ENCODE measurements at regions not wholly inside any gene's neighbourhood (a gene's known extent, or its start where the extent isn't known, plus 50 kb on each side); places are given as distances from the start of the nearest gene placed in this dataset.
A peak's percentile ranks its signal among the peaks of the same experiment; 100 is the strongest.
"Not testable (repeated sequence)": the region's sequence is repeated elsewhere in the genome, so short reads cannot be mapped to it uniquely, and the experiment has no call there.

DNA sequence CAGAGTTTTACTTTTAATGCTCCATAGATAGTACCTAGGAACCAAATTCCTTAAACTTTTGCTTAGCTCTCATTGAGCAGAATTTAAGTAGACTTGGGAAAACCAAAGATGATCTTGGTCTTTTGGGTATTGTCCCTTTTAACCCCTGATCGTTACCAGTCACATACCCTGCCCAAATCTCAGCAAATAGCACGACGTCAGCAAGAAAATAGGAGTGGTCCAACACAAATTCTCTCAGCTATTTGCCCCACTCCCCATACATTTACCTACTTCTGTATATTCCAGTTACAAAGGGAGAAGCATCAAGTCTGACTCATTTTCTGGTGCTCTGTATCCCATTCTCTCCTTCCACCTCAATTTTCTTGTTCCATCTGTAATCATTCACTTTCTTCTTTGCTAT, 387.3 kb downstream of the CCDC85A start:
- Histone ChIP-seq H3K4me3 (ENCODE audit: low read length) (no peak overlapping the region), H3K36me3 (ENCODE audit: control insufficient read depth, insufficient read depth, low read length, severe bottlenecking) (no peaks in the 10 kb centered on the region), H3K27me3 (replicated peaks; ENCODE audit: control insufficient read depth, insufficient read depth, low read length) (no peaks in the 10 kb centered on the region), H3K9ac (ENCODE audit: low read length) (no peak overlapping the region), H3K4me1 (ENCODE audit: control insufficient read depth, insufficient read depth, low read length) (no peaks in the 10 kb centered on the region), H3K9me3 (ENCODE audit: control insufficient read depth, low read length) (peaks cover 4% of the 10 kb centered on the region)
- DNase-seq (ENCODE audit: low read depth): no peak

DNA sequence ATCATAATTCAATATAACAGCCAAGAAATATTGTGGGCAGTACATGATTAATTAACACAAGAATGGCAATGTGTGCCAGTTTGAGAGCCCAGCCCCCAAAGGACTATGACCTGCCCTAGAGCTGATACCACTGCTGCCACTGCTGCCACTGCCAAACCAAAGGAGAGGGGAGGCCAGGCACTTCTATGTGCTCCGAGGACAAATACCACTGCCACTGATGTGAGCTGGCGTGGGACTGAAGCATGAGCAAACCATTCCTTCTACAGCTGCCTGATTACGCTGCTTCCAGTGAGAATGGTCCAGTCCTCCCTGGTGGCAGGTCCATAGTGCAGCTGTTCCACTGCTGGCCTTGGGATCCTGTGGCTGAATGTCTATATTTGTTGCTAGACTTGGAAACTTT, 392.2 kb downstream of the CCDC85A start:
- Histone ChIP-seq H3K9ac (ENCODE audit: low read length) (no peak overlapping the region), H3K4me3 (ENCODE audit: low read length) (no peak overlapping the region), H3K4me1 (ENCODE audit: control insufficient read depth, insufficient read depth, low read length) (peaks cover 10% of the 10 kb centered on the region), H3K36me3 (ENCODE audit: control insufficient read depth, insufficient read depth, low read length, severe bottlenecking) (no peaks in the 10 kb centered on the region), H3K27me3 (replicated peaks; ENCODE audit: control insufficient read depth, insufficient read depth, low read length) (no peaks in the 10 kb centered on the region), H3K9me3 (ENCODE audit: control insufficient read depth, low read length) (peaks cover 18% of the 10 kb centered on the region)
- no peak for DNase-seq (ENCODE audit: low read depth)

GRCh38 chr2:56580242-56580641, 396.5 kb downstream of the CCDC85A start:
- H3K9ac ChIP-seq (ENCODE audit: low read length): no peak overlapping the region
- peak; percentile 75 for DNase-seq (ENCODE audit: low read depth)
- no peaks in the 10 kb centered on the region for H3K27me3 ChIP-seq (replicated peaks; ENCODE audit: control insufficient read depth, insufficient read depth, low read length)
- H3K36me3 ChIP-seq (ENCODE audit: control insufficient read depth, insufficient read depth, low read length, severe bottlenecking): no peaks in the 10 kb centered on the region
- peaks cover 18% of the 10 kb centered on the region for H3K9me3 ChIP-seq (ENCODE audit: control insufficient read depth, low read length)
- no peak overlapping the region for H3K4me3 ChIP-seq (ENCODE audit: low read length)
- peaks cover 10% of the 10 kb centered on the region for H3K4me1 ChIP-seq (ENCODE audit: control insufficient read depth, insufficient read depth, low read length)

GRCh38 chr2:56582570-56582969, 398.8 kb downstream of the CCDC85A start:
- Histone ChIP-seq H3K9me3 (ENCODE audit: control insufficient read depth, low read length) (peaks cover 8% of the 10 kb centered on the region), H3K4me1 (ENCODE audit: control insufficient read depth, insufficient read depth, low read length) (peaks cover 16% of the 10 kb centered on the region), H3K9ac (ENCODE audit: low read length) (no peak overlapping the region), H3K4me3 (ENCODE audit: low read length) (no peak overlapping the region), H3K36me3 (ENCODE audit: control insufficient read depth, insufficient read depth, low read length, severe bottlenecking) (no peaks in the 10 kb centered on the region), H3K27me3 (replicated peaks; ENCODE audit: control insufficient read depth, insufficient read depth, low read length) (no peaks in the 10 kb centered on the region)
- no peak for DNase-seq (ENCODE audit: low read depth)

- no peaks in the 10 kb centered on the region for H3K36me3 ChIP-seq (ENCODE audit: control insufficient read depth, insufficient read depth, low read length, severe bottlenecking)
- H3K4me1 ChIP-seq (ENCODE audit: control insufficient read depth, insufficient read depth, low read length): peaks cover 16% of the 10 kb centered on the region
- no peak overlapping the region for H3K9ac ChIP-seq (ENCODE audit: low read length)
- no peaks in the 10 kb centered on the region for H3K27me3 ChIP-seq (replicated peaks; ENCODE audit: control insufficient read depth, insufficient read depth, low read length)
- no peak overlapping the region for H3K4me3 ChIP-seq (ENCODE audit: low read length)
- no peak for DNase-seq (ENCODE audit: low read depth)
- peaks cover 8% of the 10 kb centered on the region for H3K9me3 ChIP-seq (ENCODE audit: control insufficient read depth, low read length)
These were observed 400.1 kb downstream of the CCDC85A start for GRCh38 chr2:56583796-56584315.

DNA sequence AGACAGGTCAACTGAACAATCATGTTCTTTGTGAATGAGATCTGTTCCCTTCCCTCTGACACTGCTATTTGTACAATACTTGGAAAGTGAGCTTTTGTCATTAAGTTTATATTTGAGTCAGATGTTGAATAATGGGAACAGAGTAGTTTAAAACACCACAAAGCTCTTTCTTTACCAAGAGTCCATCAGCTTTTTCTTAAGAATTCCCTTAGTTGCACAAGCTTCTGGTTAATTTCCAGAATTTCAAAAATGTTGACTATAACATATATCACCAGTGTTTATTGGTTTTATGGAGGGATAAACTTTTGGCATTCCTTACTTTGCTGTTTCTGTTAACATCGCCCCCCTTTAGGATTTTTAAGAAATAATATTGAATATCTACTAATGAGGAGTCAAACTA, 403.7 kb downstream of the CCDC85A start:
- peaks cover 16% of the 10 kb centered on the region for H3K4me1 ChIP-seq (ENCODE audit: control insufficient read depth, insufficient read depth, low read length)
- no peaks in the 10 kb centered on the region for H3K36me3 ChIP-seq (ENCODE audit: control insufficient read depth, insufficient read depth, low read length, severe bottlenecking)
- H3K9me3 ChIP-seq (ENCODE audit: control insufficient read depth, low read length): no peaks in the 10 kb centered on the region
- no peaks in the 10 kb centered on the region for H3K27me3 ChIP-seq (replicated peaks; ENCODE audit: control insufficient read depth, insufficient read depth, low read length)
- H3K9ac ChIP-seq (ENCODE audit: low read length): no peak overlapping the region
- DNase-seq (ENCODE audit: low read depth): peak; percentile 51
- H3K4me3 ChIP-seq (ENCODE audit: low read length): no peak overlapping the region

DNA sequence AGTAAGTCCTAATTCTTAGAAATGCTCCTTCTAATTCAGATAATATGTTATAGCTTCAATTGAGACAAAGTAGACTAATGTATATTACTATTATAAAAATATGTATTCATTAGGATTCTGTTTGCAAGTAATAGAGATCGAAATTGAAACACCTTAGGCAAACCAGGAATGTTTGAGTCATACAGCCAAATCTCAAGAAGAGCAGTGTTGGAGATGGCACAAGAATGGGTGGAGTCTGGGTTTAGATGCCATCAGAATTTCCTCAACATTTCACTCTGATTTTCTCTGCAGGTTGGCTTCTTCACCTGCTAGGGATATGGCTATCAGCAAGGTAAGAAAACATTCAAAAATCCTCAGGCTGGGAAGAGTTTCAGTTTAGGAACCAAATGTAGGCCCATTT, 405.4 kb downstream of the CCDC85A start:
- Histone ChIP-seq H3K9ac (ENCODE audit: low read length) (no peak overlapping the region), H3K36me3 (ENCODE audit: control insufficient read depth, insufficient read depth, low read length, severe bottlenecking) (no peaks in the 10 kb centered on the region), H3K27me3 (replicated peaks; ENCODE audit: control insufficient read depth, insufficient read depth, low read length) (no peaks in the 10 kb centered on the region), H3K4me3 (ENCODE audit: low read length) (no peak overlapping the region), H3K9me3 (ENCODE audit: control insufficient read depth, low read length) (no peaks in the 10 kb centered on the region), H3K4me1 (ENCODE audit: control insufficient read depth, insufficient read depth, low read length) (peaks cover 29% of the 10 kb centered on the region)
- DNase-seq (ENCODE audit: low read depth): no peak

DNA sequence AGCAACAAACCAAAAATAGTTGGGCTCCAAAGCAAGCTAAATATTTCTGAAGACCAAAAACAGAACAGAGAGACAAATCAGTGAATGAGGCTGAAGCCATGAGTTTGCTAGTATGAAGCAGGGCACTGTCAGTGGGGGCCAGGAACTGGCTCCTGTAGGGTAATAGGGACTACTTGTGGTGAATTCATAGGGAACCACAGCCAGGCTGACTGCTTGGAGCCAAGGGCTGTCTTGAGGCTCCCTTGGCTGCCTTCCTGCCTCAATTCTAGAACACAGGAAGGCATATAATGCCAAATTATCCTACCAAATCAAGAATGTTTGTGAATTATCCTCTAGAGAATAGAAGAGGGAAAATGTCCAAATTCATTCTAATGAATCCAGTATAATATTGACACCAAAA, 406.0 kb downstream of the CCDC85A start:
- Histone ChIP-seq H3K9me3 (ENCODE audit: control insufficient read depth, low read length) (no peaks in the 10 kb centered on the region), H3K9ac (ENCODE audit: low read length) (no peak overlapping the region), H3K27me3 (replicated peaks; ENCODE audit: control insufficient read depth, insufficient read depth, low read length) (no peaks in the 10 kb centered on the region), H3K36me3 (ENCODE audit: control insufficient read depth, insufficient read depth, low read length, severe bottlenecking) (no peaks in the 10 kb centered on the region), H3K4me1 (ENCODE audit: control insufficient read depth, insufficient read depth, low read length) (peaks cover 29% of the 10 kb centered on the region), H3K4me3 (ENCODE audit: low read length) (no peak overlapping the region)
- DNase-seq (ENCODE audit: low read depth): no peak

- no peak overlapping the region for H3K9ac ChIP-seq (ENCODE audit: low read length)
- H3K27me3 ChIP-seq (replicated peaks; ENCODE audit: control insufficient read depth, insufficient read depth, low read length): no peaks in the 10 kb centered on the region
- no peak for DNase-seq (ENCODE audit: low read depth)
- no peaks in the 10 kb centered on the region for H3K9me3 ChIP-seq (ENCODE audit: control insufficient read depth, low read length)
- H3K36me3 ChIP-seq (ENCODE audit: control insufficient read depth, insufficient read depth, low read length, severe bottlenecking): no peaks in the 10 kb centered on the region
- H3K4me3 ChIP-seq (ENCODE audit: low read length): no peak overlapping the region
- H3K4me1 ChIP-seq (ENCODE audit: control insufficient read depth, insufficient read depth, low read length): peaks cover 36% of the 10 kb centered on the region
These were observed 406.8 kb downstream of the CCDC85A start for GRCh38 chr2:56590611-56591010.

DNA sequence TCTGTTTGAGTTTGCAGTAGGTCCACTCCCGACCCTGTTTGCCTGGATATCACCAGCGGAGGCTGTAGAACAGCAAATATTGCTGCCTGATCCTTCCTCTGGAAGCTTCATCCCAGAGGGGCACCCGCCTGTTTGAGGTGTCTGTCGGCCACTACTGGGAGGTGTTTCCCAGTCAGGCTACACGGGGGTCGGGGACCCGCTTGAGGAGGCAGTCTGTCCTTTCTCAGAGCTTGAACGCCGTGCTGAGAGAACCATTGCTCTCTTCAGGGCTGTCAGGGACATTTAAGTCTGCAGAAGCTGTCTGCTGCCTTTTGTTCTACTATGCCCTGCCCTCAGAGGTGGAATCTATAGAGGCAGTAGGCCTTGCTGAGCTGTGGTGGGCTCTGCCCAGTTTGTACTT, 422.3 kb downstream of the CCDC85A start:
- H3K4me3 ChIP-seq (ENCODE audit: low read length); H3K36me3 ChIP-seq (ENCODE audit: control insufficient read depth, insufficient read depth, low read length, severe bottlenecking); H3K9me3 ChIP-seq (ENCODE audit: control insufficient read depth, low read length); H3K27me3 ChIP-seq (replicated peaks; ENCODE audit: control insufficient read depth, insufficient read depth, low read length); DNase-seq (ENCODE audit: low read depth); H3K9ac ChIP-seq (ENCODE audit: low read length); H3K4me1 ChIP-seq (ENCODE audit: control insufficient read depth, insufficient read depth, low read length): not testable (repeated sequence)

DNA sequence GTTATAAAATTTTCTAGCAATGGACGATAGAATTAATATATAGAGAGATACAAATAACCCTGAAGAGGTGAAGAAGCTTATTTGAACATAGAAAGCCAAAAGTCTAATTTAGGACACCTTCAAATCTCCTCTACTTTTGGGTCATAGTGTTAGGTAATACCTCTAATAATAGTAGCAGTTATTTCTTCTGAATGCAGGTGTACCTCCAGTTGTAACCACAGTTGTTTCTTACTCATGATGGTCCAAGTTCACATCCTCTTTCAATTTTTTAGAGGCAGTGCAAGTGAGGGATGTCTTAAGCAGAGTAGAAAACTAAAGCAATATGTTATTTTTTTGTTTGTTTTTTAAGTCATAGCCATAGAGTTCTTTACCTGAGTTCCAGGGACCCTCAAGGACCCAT, 429.5 kb downstream of the CCDC85A start:
- H3K36me3 ChIP-seq (ENCODE audit: control insufficient read depth, insufficient read depth, low read length, severe bottlenecking): no peaks in the 10 kb centered on the region
- H3K27me3 ChIP-seq (replicated peaks; ENCODE audit: control insufficient read depth, insufficient read depth, low read length): no peaks in the 10 kb centered on the region
- peaks cover 8% of the 10 kb centered on the region for H3K4me1 ChIP-seq (ENCODE audit: control insufficient read depth, insufficient read depth, low read length)
- H3K4me3 ChIP-seq (ENCODE audit: low read length): no peak overlapping the region
- no peak for DNase-seq (ENCODE audit: low read depth)
- peaks cover 4% of the 10 kb centered on the region for H3K9me3 ChIP-seq (ENCODE audit: control insufficient read depth, low read length)
- no peak overlapping the region for H3K9ac ChIP-seq (ENCODE audit: low read length)

DNA sequence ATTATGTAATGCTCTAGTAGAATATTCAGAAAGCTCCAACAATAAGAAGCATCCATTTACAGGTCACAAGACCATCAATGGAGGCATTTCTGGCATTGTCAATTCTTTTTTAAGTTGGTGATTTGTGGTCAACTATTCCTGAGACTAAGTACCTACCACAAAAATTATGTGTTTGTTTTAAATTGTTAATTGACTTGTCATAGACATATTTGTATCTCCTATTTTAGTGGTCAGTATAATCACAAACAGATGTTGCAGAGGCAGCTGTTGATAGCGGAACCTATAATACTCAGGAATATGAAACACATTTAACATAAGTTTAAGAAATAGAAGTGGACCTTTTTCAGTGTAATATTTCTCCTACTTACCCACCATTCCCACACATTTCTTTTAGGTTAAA, 430.1 kb downstream of the CCDC85A start:
- no peaks in the 10 kb centered on the region for H3K27me3 ChIP-seq (replicated peaks; ENCODE audit: control insufficient read depth, insufficient read depth, low read length)
- H3K4me1 ChIP-seq (ENCODE audit: control insufficient read depth, insufficient read depth, low read length): peaks cover 8% of the 10 kb centered on the region
- H3K9me3 ChIP-seq (ENCODE audit: control insufficient read depth, low read length): peaks cover 10% of the 10 kb centered on the region
- peak; percentile 67 for DNase-seq (ENCODE audit: low read depth)
- no peak overlapping the region for H3K9ac ChIP-seq (ENCODE audit: low read length)
- no peaks in the 10 kb centered on the region for H3K36me3 ChIP-seq (ENCODE audit: control insufficient read depth, insufficient read depth, low read length, severe bottlenecking)
- H3K4me3 ChIP-seq (ENCODE audit: low read length): no peak overlapping the region
